ENCODE measurements at regions not wholly inside any gene's neighbourhood (a gene's known extent, or its start where the extent isn't known, plus 50 kb on each side); places are given as distances from the start of the nearest gene placed in this dataset.
"Not testable (repeated sequence)": the region's sequence is repeated elsewhere in the genome, so short reads cannot be mapped to it uniquely, and the experiment has no call there.

GRCh38 chr4:31199644-31200043, 479.5 kb downstream of the PCDH7 start:
- DNase-seq (ENCODE audit: low read depth): no peak
- TF ChIP-seq, protein P1, sequence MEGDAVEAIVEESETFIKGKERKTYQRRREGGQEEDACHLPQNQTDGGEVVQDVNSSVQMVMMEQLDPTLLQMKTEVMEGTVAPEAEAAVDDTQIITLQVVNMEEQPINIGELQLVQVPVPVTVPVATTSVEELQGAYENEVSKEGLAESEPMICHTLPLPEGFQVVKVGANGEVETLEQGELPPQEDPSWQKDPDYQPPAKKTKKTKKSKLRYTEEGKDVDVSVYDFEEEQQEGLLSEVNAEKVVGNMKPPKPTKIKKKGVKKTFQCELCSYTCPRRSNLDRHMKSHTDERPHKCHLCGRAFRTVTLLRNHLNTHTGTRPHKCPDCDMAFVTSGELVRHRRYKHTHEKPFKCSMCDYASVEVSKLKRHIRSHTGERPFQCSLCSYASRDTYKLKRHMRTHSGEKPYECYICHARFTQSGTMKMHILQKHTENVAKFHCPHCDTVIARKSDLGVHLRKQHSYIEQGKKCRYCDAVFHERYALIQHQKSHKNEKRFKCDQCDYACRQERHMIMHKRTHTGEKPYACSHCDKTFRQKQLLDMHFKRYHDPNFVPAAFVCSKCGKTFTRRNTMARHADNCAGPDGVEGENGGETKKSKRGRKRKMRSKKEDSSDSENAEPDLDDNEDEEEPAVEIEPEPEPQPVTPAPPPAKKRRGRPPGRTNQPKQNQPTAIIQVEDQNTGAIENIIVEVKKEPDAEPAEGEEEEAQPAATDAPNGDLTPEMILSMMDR (IDR thresholded peaks at IDR 0.05; ENCODE audit: insufficient read depth, low read depth, low read length): no peak

GRCh38 chr4:31202054-31202453, 481.9 kb downstream of the PCDH7 start:
- H3K4me3 ChIP-seq (ENCODE audit: low read depth, low read length); DNase-seq (ENCODE audit: low read depth): not testable (repeated sequence)

More at GRCh38 chr4:31199644-31200043, 479.5 kb downstream of the PCDH7 start:
- H3K4me3 ChIP-seq (ENCODE audit: low read depth, low read length): no peak overlapping the region

GRCh38 chr4:31204874-31205273, 484.7 kb downstream of the PCDH7 start:
- TF ChIP-seq, protein P1 (IDR thresholded peaks at IDR 0.05; ENCODE audit: insufficient read depth, low read depth, low read length): no peak
- no peak for DNase-seq (ENCODE audit: low read depth)
- no peak overlapping the region for H3K4me3 ChIP-seq (ENCODE audit: low read depth, low read length)

DNA sequence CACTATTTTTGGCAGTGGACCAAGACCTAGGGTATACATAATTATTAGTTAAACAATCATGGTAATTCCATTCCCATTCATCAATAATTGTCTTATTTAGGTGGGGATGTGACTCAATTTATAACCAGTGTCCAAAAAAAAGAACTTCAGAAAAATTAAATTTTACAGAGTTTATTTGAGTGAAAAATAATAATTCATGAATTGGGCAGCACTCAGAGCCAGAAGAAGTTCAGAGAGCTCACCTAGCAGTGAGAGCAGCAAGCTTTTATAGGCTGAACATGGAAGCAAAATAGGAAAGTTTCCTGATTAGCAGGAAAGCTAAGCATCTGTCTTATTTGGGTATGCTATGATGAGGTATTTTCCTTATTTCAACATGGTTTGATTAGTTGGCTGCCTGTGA, 500.8 kb downstream of the PCDH7 start:
- TF ChIP-seq, protein P1 (IDR thresholded peaks at IDR 0.05; ENCODE audit: insufficient read depth, low read depth, low read length): no peak
- no peak overlapping the region for H3K4me3 ChIP-seq (ENCODE audit: low read depth, low read length)
- DNase-seq (ENCODE audit: low read depth): no peak

- TF ChIP-seq, protein P1 (IDR thresholded peaks at IDR 0.05; ENCODE audit: insufficient read depth, low read depth, low read length): no peak
- H3K4me3 ChIP-seq (ENCODE audit: low read depth, low read length): no peak overlapping the region
- DNase-seq (ENCODE audit: low read depth): no peak
These were observed 507.9 kb downstream of the PCDH7 start for GRCh38 chr4:31228068-31228467.

DNA sequence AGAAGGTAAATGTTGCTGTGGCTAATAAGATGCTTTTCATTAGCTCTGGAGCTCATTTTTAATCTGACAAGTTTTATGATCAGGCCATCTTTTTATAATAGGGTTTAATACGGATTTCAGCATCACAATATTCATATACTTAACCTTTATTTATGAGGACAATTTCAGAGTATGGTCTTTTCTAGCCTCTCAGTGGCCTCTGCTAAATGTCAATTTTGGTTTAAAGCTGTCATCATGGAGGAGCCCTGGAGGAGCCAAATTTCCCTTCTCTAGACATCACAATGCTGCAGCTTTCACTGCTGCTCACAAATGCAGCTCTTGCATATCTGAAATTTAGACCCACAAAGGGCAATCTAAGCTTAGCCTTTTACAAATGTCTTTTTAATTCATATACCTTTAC, 510.4 kb downstream of the PCDH7 start:
- H3K4me3 ChIP-seq (ENCODE audit: low read depth, low read length): no peak overlapping the region
- DNase-seq (ENCODE audit: low read depth): no peak
- TF ChIP-seq, protein P1 (IDR thresholded peaks at IDR 0.05; ENCODE audit: insufficient read depth, low read depth, low read length): no peak

DNA sequence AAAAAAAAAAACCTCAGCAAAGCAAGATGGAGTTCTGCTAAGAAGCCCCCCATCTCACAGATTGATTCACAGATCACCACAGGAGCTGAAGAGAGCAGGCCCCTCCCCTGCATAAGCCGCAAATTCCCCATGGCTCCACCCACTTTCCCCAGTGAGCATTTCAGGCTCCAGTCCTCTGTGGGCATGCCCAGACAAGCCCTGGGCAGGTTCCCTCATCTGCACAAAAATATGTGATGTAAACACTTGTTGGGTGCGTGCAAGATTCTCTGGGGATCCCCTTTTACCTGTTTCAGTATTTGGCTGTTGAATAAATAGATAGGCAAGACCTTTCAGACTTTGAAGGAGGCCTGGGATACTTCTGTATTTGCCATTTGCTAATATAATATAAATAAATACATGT, 514.3 kb downstream of the PCDH7 start:
- H3K4me3 ChIP-seq (ENCODE audit: low read depth, low read length): no peak overlapping the region
- TF ChIP-seq, protein P1 (IDR thresholded peaks at IDR 0.05; ENCODE audit: insufficient read depth, low read depth, low read length): no peak
- no peak for DNase-seq (ENCODE audit: low read depth)
